Vagina (tissue), 2 donors: ENCODE measurements at regions not wholly inside any gene's neighbourhood (a gene's known extent, or its start where the extent isn't known, plus 50 kb on each side); places are given as distances from the start of the nearest gene placed in this dataset.

Experiments
- DNase-seq, 2 donors: peaks; one replicate each; pipeline ENCODE4 v3.0.0-alpha.2; 2017; ENCODE audit errors: extremely low spot score in 2 of 2
- H3K27ac ChIP-seq: fragments of 200-600 bp; sonication (generic); one replicate; pipeline ENCODE4 v1.5.1; 2019
- H3K27me3 ChIP-seq: fragments of 200-600 bp; sonication (generic); one replicate; pipeline ENCODE4 v1.5.1; 2019
- H3K36me3 ChIP-seq, 2 donors: fragments of 200-600 bp; sonication (generic); one replicate each; pipeline ENCODE4 v1.5.1; 2017 to 2019
- H3K4me1 ChIP-seq: fragments of 200-600 bp; sonication (generic); one replicate; pipeline ENCODE4 v1.5.1; 2019
- H3K4me3 ChIP-seq, 2 donors: fragments of 200-600 bp; sonication (generic); 1 replicate in 1 of 2; 2 replicates in 1 of 2; pipeline ENCODE4 v1.5.1; 2016 to 2019
- H3K9me3 ChIP-seq: fragments of 200-600 bp; sonication (generic); one replicate; pipeline ENCODE4 v1.5.1; 2019
- CTCF ChIP-seq, 3 experiments: fragments of 450-650 bp in 2 of 3; fragments of 200-600 bp in 1 of 3; sonication (generic) in 1 of 3; IDR thresholded peaks; one replicate each; pipeline ENCODE4 v1.5.1; 2017 to 2019; ENCODE audit warnings: antibody characterized with exemption in 3 of 3, mild to moderate bottlenecking in 2 of 3, moderate library complexity in 2 of 3
- POLR2A ChIP-seq, 2 donors: fragments of 450-650 bp; IDR thresholded peaks; one replicate each; pipeline ENCODE4 v1.6.1; 2017; ENCODE audit warnings: antibody characterized with exemption in 2 of 2, mild to moderate bottlenecking in 2 of 2, moderate library complexity in 2 of 2
- POLR2AphosphoS5 ChIP-seq, 2 donors: sonication (generic); formaldehyde crosslinking; IDR thresholded peaks; one replicate each; pipeline ENCODE4 v1.9.0; 2017; ENCODE audit warnings: antibody characterized with exemption in 2 of 2, mild to moderate bottlenecking in 2 of 2, low read depth in 1 of 2; ENCODE audit not compliant: insufficient read depth in 1 of 2
- intact Hi-C: fragments of 100-400 bp; cut with DNase I; formaldehyde crosslinking; loops from one replicate; pipeline ENCODE4 v1.15.1; 2023

GRCh38 chr6:11961923-11962322 lies 50.2 kb upstream of the HIVEP1 start:
- TF ChIP-seq POLR2A (IDR thresholded peaks at IDR 0.05) (no peak), POLR2AphosphoS5 (IDR thresholded peaks at IDR 0.05; ENCODE audit: insufficient read depth in 1 of 2, low read depth in 1 of 2) (no peak), CTCF (IDR thresholded peaks at IDR 0.05) (no peak)
- intact Hi-C loops: no loop called here
- Histone ChIP-seq H3K27me3 (no peaks in the 10 kb centered on the region), H3K9me3 (no peaks in the 10 kb centered on the region), H3K36me3 (no peaks in the 10 kb centered on the region), H3K4me1 (no peaks in the 10 kb centered on the region), H3K4me3 (no peak overlapping the region), H3K27ac (no peak overlapping the region)
- no peak for DNase-seq

- Histone ChIP-seq H3K9me3 (no peaks in the 10 kb centered on the region), H3K4me3 (no peak overlapping the region), H3K27ac (no peak overlapping the region), H3K4me1 (no peaks in the 10 kb centered on the region), H3K36me3 (no peaks in the 10 kb centered on the region), H3K27me3 (no peaks in the 10 kb centered on the region)
- intact Hi-C loops: no loop called here
- TF ChIP-seq POLR2A (IDR thresholded peaks at IDR 0.05) (no peak), POLR2AphosphoS5 (IDR thresholded peaks at IDR 0.05; ENCODE audit: insufficient read depth in 1 of 2, low read depth in 1 of 2) (no peak), CTCF (IDR thresholded peaks at IDR 0.05) (no peak)
- no peak for DNase-seq
Measured at GRCh38 chr6:11960909-11961779, 51.0 kb upstream of the HIVEP1 start.

GRCh38 chr6:11956781-11957180 lies 55.3 kb upstream of the HIVEP1 start:
- Histone ChIP-seq H3K36me3 (no peaks in the 10 kb centered on the region), H3K9me3 (no peaks in the 10 kb centered on the region), H3K27me3 (no peaks in the 10 kb centered on the region), H3K27ac (no peak overlapping the region), H3K4me1 (no peaks in the 10 kb centered on the region), H3K4me3 (no peak overlapping the region)
- DNase-seq: no peak
- intact Hi-C loops: no loop called here
- no peak for TF ChIP-seq POLR2A (IDR thresholded peaks at IDR 0.05)
- TF ChIP-seq CTCF (IDR thresholded peaks at IDR 0.05): no peak
- TF ChIP-seq POLR2AphosphoS5 (IDR thresholded peaks at IDR 0.05; ENCODE audit: insufficient read depth in 1 of 2, low read depth in 1 of 2): no peak

GRCh38 chr6:11953641-11954040 lies 58.5 kb upstream of the HIVEP1 start:
- H3K36me3 ChIP-seq: no peaks in the 10 kb centered on the region
- H3K27me3 ChIP-seq: no peaks in the 10 kb centered on the region
- DNase-seq: no peak
- no peak overlapping the region for H3K4me3 ChIP-seq
- no peaks in the 10 kb centered on the region for H3K9me3 ChIP-seq
- H3K27ac ChIP-seq: no peak overlapping the region
- no peaks in the 10 kb centered on the region for H3K4me1 ChIP-seq
- TF ChIP-seq POLR2AphosphoS5 (IDR thresholded peaks at IDR 0.05; ENCODE audit: insufficient read depth in 1 of 2, low read depth in 1 of 2): no peak
- no peak for TF ChIP-seq CTCF (IDR thresholded peaks at IDR 0.05)
- TF ChIP-seq POLR2A (IDR thresholded peaks at IDR 0.05): no peak
- intact Hi-C loops: no loop called here

- Histone ChIP-seq H3K36me3 (no peaks in the 10 kb centered on the region), H3K4me1 (no peaks in the 10 kb centered on the region), H3K4me3 (no peak overlapping the region), H3K9me3 (no peaks in the 10 kb centered on the region), H3K27ac (no peak overlapping the region), H3K27me3 (no peaks in the 10 kb centered on the region)
- TF ChIP-seq POLR2A (IDR thresholded peaks at IDR 0.05): no peak
- no peak for TF ChIP-seq CTCF (IDR thresholded peaks at IDR 0.05)
- no peak for TF ChIP-seq POLR2AphosphoS5 (IDR thresholded peaks at IDR 0.05; ENCODE audit: insufficient read depth in 1 of 2, low read depth in 1 of 2)
- no peak for DNase-seq
- intact Hi-C loops: no loop called here
Measured at GRCh38 chr6:11952316-11952715, 59.8 kb upstream of the HIVEP1 start.
